Spleen (tissue), 7 donors: ENCODE measurements at regions not wholly inside any gene's neighbourhood (a gene's known extent, or its start where the extent isn't known, plus 50 kb on each side); places are given as distances from the start of the nearest gene placed in this dataset.

ENCODE experiments used
- POLR2A ChIP-seq, 3 donors: fragments of 450-650 bp; IDR thresholded peaks; one replicate each; pipeline ENCODE4 v1.5.1; 2017; ENCODE audit warnings: antibody characterized with exemption in 3 of 3, mild to moderate bottlenecking in 1 of 3
- POLR2AphosphoS5 ChIP-seq, 3 donors: sonication (generic); formaldehyde crosslinking; IDR thresholded peaks; one replicate each; pipeline ENCODE4 v1.5.1; 2017; ENCODE audit warnings: antibody characterized with exemption in 3 of 3
- TF ChIP-seq, protein P1 (sequence below), 11 experiments: fragments of 200-600 bp in 7 of 11; fragments of 450-650 bp in 4 of 11; sonication (generic) in 4 of 11; IDR thresholded peaks in 8 of 11; conservative IDR thresholded peaks in 3 of 11; 1 replicate in 7 of 11; 2 replicates in 4 of 11; pipeline versions ENCODE4 v1.4.0 to v1.8.0; 2016 to 2021; ENCODE audit warnings: antibody characterized with exemption in 11 of 11, inconsistent platforms in 4 of 11, mild to moderate bottlenecking in 1 of 11
- donor health status: DM: no; HTN: no; CAD: no; lungs with moderate emphysema.
- donor health status: DM: no; HTN: no; CAD: no.
- donor health status: DM: no; HTN: no; CAD: no.

GRCh38 chr10:117933036-117933435 lies 113.7 kb downstream of the RAB11FIP2 start:
- no peak for TF ChIP-seq POLR2A (IDR thresholded peaks at IDR 0.05)
- TF ChIP-seq, protein P1, sequence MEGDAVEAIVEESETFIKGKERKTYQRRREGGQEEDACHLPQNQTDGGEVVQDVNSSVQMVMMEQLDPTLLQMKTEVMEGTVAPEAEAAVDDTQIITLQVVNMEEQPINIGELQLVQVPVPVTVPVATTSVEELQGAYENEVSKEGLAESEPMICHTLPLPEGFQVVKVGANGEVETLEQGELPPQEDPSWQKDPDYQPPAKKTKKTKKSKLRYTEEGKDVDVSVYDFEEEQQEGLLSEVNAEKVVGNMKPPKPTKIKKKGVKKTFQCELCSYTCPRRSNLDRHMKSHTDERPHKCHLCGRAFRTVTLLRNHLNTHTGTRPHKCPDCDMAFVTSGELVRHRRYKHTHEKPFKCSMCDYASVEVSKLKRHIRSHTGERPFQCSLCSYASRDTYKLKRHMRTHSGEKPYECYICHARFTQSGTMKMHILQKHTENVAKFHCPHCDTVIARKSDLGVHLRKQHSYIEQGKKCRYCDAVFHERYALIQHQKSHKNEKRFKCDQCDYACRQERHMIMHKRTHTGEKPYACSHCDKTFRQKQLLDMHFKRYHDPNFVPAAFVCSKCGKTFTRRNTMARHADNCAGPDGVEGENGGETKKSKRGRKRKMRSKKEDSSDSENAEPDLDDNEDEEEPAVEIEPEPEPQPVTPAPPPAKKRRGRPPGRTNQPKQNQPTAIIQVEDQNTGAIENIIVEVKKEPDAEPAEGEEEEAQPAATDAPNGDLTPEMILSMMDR (IDR thresholded peaks at IDR 0.05 in 8 of 11, conservative IDR thresholded peaks at IDR 0.05 in 3 of 11), result no peak
- TF ChIP-seq POLR2AphosphoS5 (IDR thresholded peaks at IDR 0.05), result no peak
